Neural cell (in vitro differentiated cells): ENCODE measurements at regions not wholly inside any gene's neighbourhood (a gene's known extent, or its start where the extent isn't known, plus 50 kb on each side); places are given as distances from the start of the nearest gene placed in this dataset.

Experiments used
- H2AFZ ChIP-seq: fragments of 200-600, 300-800 bp; sonication (generic), shearing (Covaris generic); 2 replicates; pipeline ENCODE4 v1.6.0; 2014; ENCODE audit warnings: low read depth, mild to moderate bottlenecking, antibody characterized with exemption, low read length, moderate library complexity
- H3F3A ChIP-seq: fragments of 200-600 bp; shearing (Covaris generic); 2 replicates; pipeline ENCODE4 v1.6.1; 2016; ENCODE audit warnings: mild to moderate bottlenecking, moderate library complexity, mixed read lengths, antibody characterized with exemption, low read length; ENCODE audit not compliant: insufficient read depth, poor library complexity, severe bottlenecking
- H3K27ac ChIP-seq: fragments of 200-600, 300-800 bp; sonication (generic), shearing (Covaris generic); 2 replicates; pipeline ENCODE4 v1.5.1; 2014; ENCODE audit warnings: mild to moderate bottlenecking, low read length, moderate library complexity
- H3K27me3 ChIP-seq: fragments of 300-800, 200-600 bp; sonication (generic), shearing (Covaris generic); 2 replicates; pipeline ENCODE4 v1.6.0; 2014; ENCODE audit warnings: mild to moderate bottlenecking, low read depth, low read length, moderate library complexity; ENCODE audit not compliant: insufficient read depth
- H3K36me3 ChIP-seq: fragments of 300-800, 200-600 bp; sonication (generic), shearing (Covaris generic); 2 replicates; pipeline ENCODE4 v1.5.1; 2014; ENCODE audit warnings: mild to moderate bottlenecking, antibody characterized with exemption, low read length, moderate library complexity; ENCODE audit not compliant: insufficient read depth
- H3K4me2 ChIP-seq: fragments of 300-800, 200-600 bp; sonication (generic), shearing (Covaris generic); 2 replicates; pipeline ENCODE4 v1.6.0; 2014; ENCODE audit warnings: mild to moderate bottlenecking, low read length
- H3K4me3 ChIP-seq: fragments of 300-800, 200-600 bp; sonication (generic), shearing (Covaris generic); 2 replicates; pipeline ENCODE4 v1.5.1; 2014; ENCODE audit warnings: mild to moderate bottlenecking, low read length, moderate library complexity
- H3K79me2 ChIP-seq: fragments of 200-600 bp; shearing (Covaris generic); replicated peaks from 2 replicates; pipeline ENCODE4 v1.6.0; 2014; ENCODE audit warnings: mild to moderate bottlenecking, low read length, moderate library complexity; ENCODE audit not compliant: insufficient read depth
- H3K9ac ChIP-seq: fragments of 300-800, 200-600 bp; sonication (generic), shearing (Covaris generic); 2 replicates; pipeline ENCODE4 v1.6.1; 2016; ENCODE audit warnings: mild to moderate bottlenecking, low read length, mixed read lengths
- H3K9me2 ChIP-seq: fragments of 200-600 bp; shearing (Covaris generic); 2 replicates; pipeline ENCODE4 v1.6.1; 2016; ENCODE audit warnings: mild to moderate bottlenecking, low read length, mixed read lengths; ENCODE audit not compliant: insufficient read depth
- H3K9me3 ChIP-seq: fragments of 200-600, 300-800 bp; sonication (generic), shearing (Covaris generic); 2 replicates; pipeline ENCODE4 v1.6.1; 2016; ENCODE audit warnings: mild to moderate bottlenecking, mixed run types, low read length, moderate library complexity, mixed read lengths
- H4K20me1 ChIP-seq: fragments of 200-600 bp; shearing (Covaris generic); 2 replicates; pipeline ENCODE4 v1.6.1; 2016; ENCODE audit warnings: mild to moderate bottlenecking, mixed run types; ENCODE audit not compliant: insufficient read depth
- EP300 ChIP-seq: fragments of 450-650 bp; conservative IDR thresholded peaks from 2 replicates; pipeline ENCODE4 v1.6.1; 2014; ENCODE audit warnings: antibody characterized with exemption, mild to moderate bottlenecking, moderate library complexity; ENCODE audit not compliant: poor library complexity, severe bottlenecking
- EZH2 ChIP-seq: fragments of 200-600, 300-800 bp; shearing (Covaris generic), sonication (generic); IDR thresholded peaks from 2 replicates; pipeline ENCODE4 v1.6.1; 2014; ENCODE audit warnings: antibody characterized with exemption, low read length, borderline replicate concordance, mild to moderate bottlenecking; ENCODE audit not compliant: insufficient read depth, poor library complexity, severe bottlenecking
- MXI1 ChIP-seq: fragments of 450-650 bp; conservative IDR thresholded peaks from 2 replicates; pipeline ENCODE4 v1.6.1; 2014; ENCODE audit warnings: antibody characterized with exemption, mild to moderate bottlenecking; ENCODE audit not compliant: poor library complexity, severe bottlenecking
- POLR2AphosphoS5 ChIP-seq: IDR thresholded peaks from 2 replicates; pipeline ENCODE4 v1.6.1; 2012
- RAD21 ChIP-seq: fragments of 450-650 bp; conservative IDR thresholded peaks from 2 replicates; pipeline ENCODE4 v1.6.1; 2014; ENCODE audit warnings: antibody characterized with exemption, mild to moderate bottlenecking, moderate library complexity
- SMC3 ChIP-seq: fragments of 450-650 bp; conservative IDR thresholded peaks from 2 replicates; pipeline ENCODE4 v1.6.1; 2014; ENCODE audit warnings: antibody characterized with exemption, mild to moderate bottlenecking, moderate library complexity; ENCODE audit not compliant: poor library complexity
- TAF1 ChIP-seq: IDR thresholded peaks from 2 replicates; pipeline ENCODE4 v1.6.1; 2012; ENCODE audit warnings: low read depth
- TF ChIP-seq, protein P1 (sequence below): IDR thresholded peaks from 2 replicates; pipeline ENCODE4 v1.6.1; 2012; ENCODE audit warnings: borderline replicate concordance
- TF ChIP-seq, protein P2 (sequence below): fragments of 450-650 bp; IDR thresholded peaks from 2 replicates; pipeline ENCODE4 v1.5.1; 2014; ENCODE audit warnings: antibody characterized with exemption, mild to moderate bottlenecking, moderate library complexity; ENCODE audit not compliant: poor library complexity, severe bottlenecking

DNA sequence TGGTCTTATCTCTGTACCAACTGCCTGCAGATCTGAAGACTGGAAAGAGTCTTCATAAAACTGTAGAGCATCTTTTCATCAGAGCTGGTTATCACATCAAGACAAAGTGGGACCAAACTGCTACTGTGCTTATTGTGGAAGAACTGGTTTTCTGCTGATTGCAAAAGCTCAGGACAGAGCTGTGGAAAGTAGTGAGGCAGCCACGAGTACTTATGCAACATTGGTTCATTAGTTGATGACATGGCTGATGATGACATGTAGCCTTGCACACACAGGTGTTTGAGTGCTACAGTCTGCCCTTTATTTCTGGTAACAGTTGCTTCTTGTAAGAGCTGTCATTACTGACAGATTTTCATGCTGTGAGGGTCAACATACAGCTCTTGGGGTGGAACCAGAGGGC is 185.4 kb upstream of the GUCY1A2 start:
- H3K9me3 ChIP-seq = no peaks in the 10 kb centered on the region
- no peaks in the 10 kb centered on the region for H3K79me2 ChIP-seq
- peaks cover 4% of the 10 kb centered on the region for H3K9me2 ChIP-seq
- no peak overlapping the region for H3K27ac ChIP-seq
- H3K27me3 ChIP-seq = no peaks in the 10 kb centered on the region
- no peaks in the 10 kb centered on the region for H4K20me1 ChIP-seq
- no peak overlapping the region for H3K9ac ChIP-seq
- no peak overlapping the region for H3K4me3 ChIP-seq
- TF ChIP-seq EP300 (no peak), TAF1 (no peak), MXI1 (no peak), POLR2AphosphoS5 (no peak), SMC3 (no peak), EZH2 (no peak), RAD21 (no peak)
- TF ChIP-seq, protein P1, sequence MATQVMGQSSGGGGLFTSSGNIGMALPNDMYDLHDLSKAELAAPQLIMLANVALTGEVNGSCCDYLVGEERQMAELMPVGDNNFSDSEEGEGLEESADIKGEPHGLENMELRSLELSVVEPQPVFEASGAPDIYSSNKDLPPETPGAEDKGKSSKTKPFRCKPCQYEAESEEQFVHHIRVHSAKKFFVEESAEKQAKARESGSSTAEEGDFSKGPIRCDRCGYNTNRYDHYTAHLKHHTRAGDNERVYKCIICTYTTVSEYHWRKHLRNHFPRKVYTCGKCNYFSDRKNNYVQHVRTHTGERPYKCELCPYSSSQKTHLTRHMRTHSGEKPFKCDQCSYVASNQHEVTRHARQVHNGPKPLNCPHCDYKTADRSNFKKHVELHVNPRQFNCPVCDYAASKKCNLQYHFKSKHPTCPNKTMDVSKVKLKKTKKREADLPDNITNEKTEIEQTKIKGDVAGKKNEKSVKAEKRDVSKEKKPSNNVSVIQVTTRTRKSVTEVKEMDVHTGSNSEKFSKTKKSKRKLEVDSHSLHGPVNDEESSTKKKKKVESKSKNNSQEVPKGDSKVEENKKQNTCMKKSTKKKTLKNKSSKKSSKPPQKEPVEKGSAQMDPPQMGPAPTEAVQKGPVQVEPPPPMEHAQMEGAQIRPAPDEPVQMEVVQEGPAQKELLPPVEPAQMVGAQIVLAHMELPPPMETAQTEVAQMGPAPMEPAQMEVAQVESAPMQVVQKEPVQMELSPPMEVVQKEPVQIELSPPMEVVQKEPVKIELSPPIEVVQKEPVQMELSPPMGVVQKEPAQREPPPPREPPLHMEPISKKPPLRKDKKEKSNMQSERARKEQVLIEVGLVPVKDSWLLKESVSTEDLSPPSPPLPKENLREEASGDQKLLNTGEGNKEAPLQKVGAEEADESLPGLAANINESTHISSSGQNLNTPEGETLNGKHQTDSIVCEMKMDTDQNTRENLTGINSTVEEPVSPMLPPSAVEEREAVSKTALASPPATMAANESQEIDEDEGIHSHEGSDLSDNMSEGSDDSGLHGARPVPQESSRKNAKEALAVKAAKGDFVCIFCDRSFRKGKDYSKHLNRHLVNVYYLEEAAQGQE = no peak
- TF ChIP-seq, protein P2, sequence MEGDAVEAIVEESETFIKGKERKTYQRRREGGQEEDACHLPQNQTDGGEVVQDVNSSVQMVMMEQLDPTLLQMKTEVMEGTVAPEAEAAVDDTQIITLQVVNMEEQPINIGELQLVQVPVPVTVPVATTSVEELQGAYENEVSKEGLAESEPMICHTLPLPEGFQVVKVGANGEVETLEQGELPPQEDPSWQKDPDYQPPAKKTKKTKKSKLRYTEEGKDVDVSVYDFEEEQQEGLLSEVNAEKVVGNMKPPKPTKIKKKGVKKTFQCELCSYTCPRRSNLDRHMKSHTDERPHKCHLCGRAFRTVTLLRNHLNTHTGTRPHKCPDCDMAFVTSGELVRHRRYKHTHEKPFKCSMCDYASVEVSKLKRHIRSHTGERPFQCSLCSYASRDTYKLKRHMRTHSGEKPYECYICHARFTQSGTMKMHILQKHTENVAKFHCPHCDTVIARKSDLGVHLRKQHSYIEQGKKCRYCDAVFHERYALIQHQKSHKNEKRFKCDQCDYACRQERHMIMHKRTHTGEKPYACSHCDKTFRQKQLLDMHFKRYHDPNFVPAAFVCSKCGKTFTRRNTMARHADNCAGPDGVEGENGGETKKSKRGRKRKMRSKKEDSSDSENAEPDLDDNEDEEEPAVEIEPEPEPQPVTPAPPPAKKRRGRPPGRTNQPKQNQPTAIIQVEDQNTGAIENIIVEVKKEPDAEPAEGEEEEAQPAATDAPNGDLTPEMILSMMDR = no peak
- H3K4me2 ChIP-seq = no peak overlapping the region
- H3F3A ChIP-seq = peaks cover 9% of the 10 kb centered on the region
- H2AFZ ChIP-seq = no peak overlapping the region
- peaks cover 5% of the 10 kb centered on the region for H3K36me3 ChIP-seq

DNA sequence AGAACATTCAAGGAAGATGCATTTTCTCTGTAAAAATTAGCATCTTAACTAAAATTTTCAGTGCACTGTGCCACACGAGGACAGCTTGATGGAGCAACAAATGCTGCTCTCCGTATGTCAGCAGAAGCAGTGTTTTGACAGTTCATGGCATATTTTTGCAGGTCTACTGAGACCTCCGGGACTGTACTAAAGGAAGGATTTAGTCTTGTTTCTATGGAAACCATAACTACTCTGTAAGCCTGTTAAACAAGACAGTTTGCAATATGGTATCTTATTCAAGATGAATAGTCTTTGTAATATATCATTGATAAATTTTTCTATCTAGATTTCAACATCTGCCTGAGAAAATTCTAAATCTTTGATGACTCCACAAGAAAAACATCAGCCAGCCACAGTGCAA is 184.0 kb upstream of the GUCY1A2 start:
- Histone ChIP-seq H3K27ac (peak overlapping the region; percentile 45), H3K36me3 (peaks cover 5% of the 10 kb centered on the region), H3K9me2 (peaks cover 4% of the 10 kb centered on the region), H3F3A (peaks cover 9% of the 10 kb centered on the region), H3K4me2 (peak overlapping the region; percentile 62), H3K9ac (peak overlapping the region; percentile 13), H3K9me3 (no peaks in the 10 kb centered on the region), H4K20me1 (no peaks in the 10 kb centered on the region), H2AFZ (no peak overlapping the region), H3K4me3 (peak overlapping the region; percentile 45), H3K79me2 (no peaks in the 10 kb centered on the region), H3K27me3 (no peaks in the 10 kb centered on the region)
- TF ChIP-seq EZH2 = no peak
- TF ChIP-seq, protein P2 = peak; percentile 14
- TF ChIP-seq TAF1 = no peak
- TF ChIP-seq, protein P1 = peak; percentile 74
- peak; percentile 43 for TF ChIP-seq RAD21
- TF ChIP-seq SMC3 = peak; percentile 36
- TF ChIP-seq POLR2AphosphoS5 = peak; percentile 100
- peak; percentile 33 for TF ChIP-seq MXI1
- peak; percentile 99 for TF ChIP-seq EP300
